ENCODE measurements at regions not wholly inside any gene's neighbourhood (a gene's known extent, or its start where the extent isn't known, plus 50 kb on each side); places are given as distances from the start of the nearest gene placed in this dataset.

DNA sequence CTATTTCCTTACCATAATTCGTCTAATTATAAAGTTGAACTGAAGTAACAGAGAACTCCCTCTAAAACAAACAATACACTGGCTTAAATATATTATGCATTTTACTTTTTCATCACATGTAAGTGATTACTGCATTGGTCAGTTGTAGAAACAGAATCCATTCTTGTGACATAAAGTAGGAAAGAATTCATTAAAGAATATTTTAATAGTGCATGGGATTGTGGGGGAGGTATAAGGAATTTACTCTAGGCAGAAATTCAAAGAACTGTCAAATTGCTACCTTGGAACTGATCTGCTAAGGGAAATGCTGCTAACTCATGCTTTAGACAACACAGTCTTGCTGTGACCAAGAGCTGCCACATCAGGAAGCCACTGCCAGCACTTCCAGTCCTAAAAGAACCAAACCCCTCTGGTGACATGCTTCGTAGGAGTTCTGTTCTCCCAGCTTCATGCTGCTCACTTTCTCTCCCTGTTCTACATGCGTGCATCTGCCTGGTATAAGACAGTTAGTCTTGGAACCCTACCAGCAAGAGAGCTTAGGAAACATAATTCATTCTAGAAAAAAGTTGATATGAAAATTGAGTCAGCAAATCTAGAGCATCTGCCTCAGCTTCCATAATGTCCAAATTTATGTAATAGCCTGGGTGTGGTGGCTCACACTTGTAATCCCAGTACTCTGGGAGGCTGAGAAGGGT is 1137.6 kb upstream of the NXPH2 start:
- POLR2A ChIA-PET, result no interaction called here
- no peak for TF ChIP-seq CTBP1 (IDR thresholded peaks at IDR 0.05; ENCODE audit: borderline replicate concordance)
- no peak for TF ChIP-seq FOXA1 (IDR thresholded peaks at IDR 0.05)
- no peak for TF ChIP-seq L3MBTL2 (conservative IDR thresholded peaks at IDR 0.05)
- no peak for TF ChIP-seq ARNT (IDR thresholded peaks at IDR 0.05)
- TF ChIP-seq, protein P1, sequence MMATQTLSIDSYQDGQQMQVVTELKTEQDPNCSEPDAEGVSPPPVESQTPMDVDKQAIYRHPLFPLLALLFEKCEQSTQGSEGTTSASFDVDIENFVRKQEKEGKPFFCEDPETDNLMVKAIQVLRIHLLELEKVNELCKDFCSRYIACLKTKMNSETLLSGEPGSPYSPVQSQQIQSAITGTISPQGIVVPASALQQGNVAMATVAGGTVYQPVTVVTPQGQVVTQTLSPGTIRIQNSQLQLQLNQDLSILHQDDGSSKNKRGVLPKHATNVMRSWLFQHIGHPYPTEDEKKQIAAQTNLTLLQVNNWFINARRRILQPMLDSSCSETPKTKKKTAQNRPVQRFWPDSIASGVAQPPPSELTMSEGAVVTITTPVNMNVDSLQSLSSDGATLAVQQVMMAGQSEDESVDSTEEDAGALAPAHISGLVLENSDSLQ (IDR thresholded peaks at IDR 0.05), result no peak
- DNase-seq (ENCODE audit: extremely low spot score), result no peak
- CTCF ChIA-PET, result interaction anchor here (0.6 kb wide), 1 partner anchor 29 kb away, joined by 3 read pairs; no protein-coding TSS in a partner anchor

DNA sequence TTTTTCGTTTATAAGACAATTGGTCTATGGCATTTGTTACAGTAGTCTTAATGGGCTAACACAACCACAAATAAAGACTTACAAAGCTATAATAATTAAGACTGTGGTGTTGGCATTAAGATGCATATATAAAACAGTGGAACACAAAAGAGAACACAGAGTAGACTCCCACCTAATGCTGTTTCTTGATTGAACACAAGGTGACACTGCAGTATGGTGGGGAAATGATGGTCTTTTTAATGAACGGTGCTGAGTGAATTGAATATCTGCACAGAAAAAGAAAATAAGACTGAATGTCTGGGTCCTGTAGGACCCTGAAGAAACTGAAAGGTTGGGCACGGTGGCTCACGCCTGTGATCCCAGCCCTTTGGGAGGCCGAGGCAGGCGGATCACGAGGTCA is 1136.6 kb upstream of the NXPH2 start:
- ChIA-PET POLR2A (no interaction called here), CTCF (no interaction called here)
- no peak for DNase-seq (ENCODE audit: extremely low spot score)
- no peak for TF ChIP-seq ELF4 (IDR thresholded peaks at IDR 0.05)

DNA sequence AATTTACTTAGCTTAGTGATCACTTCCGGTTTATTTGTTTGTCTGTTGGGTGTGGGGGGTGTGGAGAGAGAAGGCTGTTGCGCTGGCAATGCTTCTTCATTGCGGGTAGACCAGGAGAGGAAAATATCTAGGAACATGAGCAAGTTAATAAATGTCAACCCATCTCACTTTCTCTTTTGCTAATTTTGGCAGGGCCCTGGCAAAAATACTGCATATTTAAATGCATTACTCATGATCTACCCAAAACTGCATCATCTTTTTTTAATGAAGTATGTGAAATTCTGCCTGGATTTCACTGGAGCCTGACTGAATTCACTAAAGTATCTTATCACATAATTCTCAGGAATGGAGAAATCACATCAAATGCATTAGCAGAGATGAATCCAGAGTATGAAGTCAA is 1131.0 kb upstream of the NXPH2 start:
- POLR2A ChIA-PET, result no interaction called here

DNA sequence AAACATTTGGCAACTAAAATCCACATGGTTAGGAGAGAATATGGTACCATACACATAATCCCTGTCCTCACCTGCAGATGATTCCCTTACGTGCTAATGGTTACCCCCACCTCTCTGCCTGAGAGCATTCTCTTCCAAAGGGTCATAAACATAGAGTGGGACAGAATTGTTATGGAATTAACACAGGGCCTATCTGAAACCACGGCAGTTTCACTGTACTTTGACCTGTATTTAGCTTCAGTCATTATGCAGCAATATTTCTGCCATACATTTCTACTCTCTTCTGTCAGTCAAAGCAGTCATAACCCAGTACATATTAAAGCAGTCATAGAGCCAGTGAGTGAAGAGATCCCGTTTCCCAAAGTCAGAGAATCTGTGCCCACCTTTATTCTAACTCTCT is 1128.9 kb upstream of the NXPH2 start:
- TF ChIP-seq SUZ12 (IDR thresholded peaks at IDR 0.05) (no peak), ELF4 (IDR thresholded peaks at IDR 0.05) (no peak), ZNF384 (IDR thresholded peaks at IDR 0.05) (no peak), FOXA1 (IDR thresholded peaks at IDR 0.05) (no peak)
- CTCF ChIA-PET, result interaction anchor here (0.7 kb wide), 1 partner anchor 272 kb away, joined by 3 read pairs; no protein-coding TSS in a partner anchor
- no peak for DNase-seq (ENCODE audit: extremely low spot score)
- POLR2A ChIA-PET, result no interaction called here

More for the DNA sequence above, 1131.0 kb upstream of the NXPH2 start:
- CTCF ChIA-PET, result no interaction called here
- DNase-seq (ENCODE audit: extremely low spot score), result no peak
- TF ChIP-seq SUZ12 (IDR thresholded peaks at IDR 0.05) (no peak), CTBP1 (IDR thresholded peaks at IDR 0.05; ENCODE audit: borderline replicate concordance) (no peak), FOXA1 (IDR thresholded peaks at IDR 0.05) (no peak), TARDBP (IDR thresholded peaks at IDR 0.05) (no peak), L3MBTL2 (conservative IDR thresholded peaks at IDR 0.05) (no peak), BHLHE40 (IDR thresholded peaks at IDR 0.05; ENCODE audit: borderline replicate concordance) (no peak), ZNF384 (IDR thresholded peaks at IDR 0.05) (no peak), FOXK2 (IDR thresholded peaks at IDR 0.05) (no peak), SP1 (IDR thresholded peaks at IDR 0.05) (no peak), NFRKB (IDR thresholded peaks at IDR 0.05) (no peak), ELF4 (IDR thresholded peaks at IDR 0.05) (no peak), HDGF (IDR thresholded peaks at IDR 0.05; ENCODE audit: borderline replicate concordance) (no peak)
- TF ChIP-seq, protein P1 (IDR thresholded peaks at IDR 0.05), result no peak

DNA sequence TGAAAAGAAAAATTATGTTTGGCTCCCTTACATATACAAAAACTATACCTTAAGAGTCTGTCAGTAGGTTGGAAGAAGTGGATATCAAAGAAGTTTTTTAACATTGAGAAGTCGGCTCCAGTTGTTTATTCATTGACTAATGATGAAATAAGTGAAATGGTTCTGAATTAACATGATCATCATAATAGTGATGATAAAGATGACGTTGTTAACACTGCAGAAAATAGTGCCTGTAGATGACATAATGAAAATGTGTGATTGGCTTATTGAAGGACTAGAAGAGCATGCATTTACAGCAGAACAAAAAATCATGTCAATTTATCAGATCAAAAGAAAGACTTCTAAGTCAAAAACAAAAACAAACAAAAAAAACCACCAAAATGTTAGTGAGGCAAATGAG is 1125.4 kb upstream of the NXPH2 start:
- TF ChIP-seq, protein P1 (IDR thresholded peaks at IDR 0.05), result no peak
- TF ChIP-seq FOXM1 (IDR thresholded peaks at IDR 0.05; ENCODE audit: borderline replicate concordance) (no peak), L3MBTL2 (conservative IDR thresholded peaks at IDR 0.05) (no peak), FOXA1 (IDR thresholded peaks at IDR 0.05) (no peak), SUZ12 (IDR thresholded peaks at IDR 0.05) (no peak), ZNF384 (IDR thresholded peaks at IDR 0.05) (no peak), CTBP1 (IDR thresholded peaks at IDR 0.05; ENCODE audit: borderline replicate concordance) (no peak), BHLHE40 (IDR thresholded peaks at IDR 0.05; ENCODE audit: borderline replicate concordance) (no peak), TARDBP (IDR thresholded peaks at IDR 0.05) (no peak), SP1 (IDR thresholded peaks at IDR 0.05) (no peak), ARNT (IDR thresholded peaks at IDR 0.05) (no peak), HDGF (IDR thresholded peaks at IDR 0.05; ENCODE audit: borderline replicate concordance) (no peak), FOXK2 (IDR thresholded peaks at IDR 0.05) (no peak), ELF4 (IDR thresholded peaks at IDR 0.05) (no peak), LEF1 (IDR thresholded peaks at IDR 0.05; ENCODE audit: borderline replicate concordance) (no peak), NFRKB (IDR thresholded peaks at IDR 0.05) (no peak)
- no peak for DNase-seq (ENCODE audit: extremely low spot score)
- POLR2A ChIA-PET, result no interaction called here
- CTCF ChIA-PET, result no interaction called here

DNA sequence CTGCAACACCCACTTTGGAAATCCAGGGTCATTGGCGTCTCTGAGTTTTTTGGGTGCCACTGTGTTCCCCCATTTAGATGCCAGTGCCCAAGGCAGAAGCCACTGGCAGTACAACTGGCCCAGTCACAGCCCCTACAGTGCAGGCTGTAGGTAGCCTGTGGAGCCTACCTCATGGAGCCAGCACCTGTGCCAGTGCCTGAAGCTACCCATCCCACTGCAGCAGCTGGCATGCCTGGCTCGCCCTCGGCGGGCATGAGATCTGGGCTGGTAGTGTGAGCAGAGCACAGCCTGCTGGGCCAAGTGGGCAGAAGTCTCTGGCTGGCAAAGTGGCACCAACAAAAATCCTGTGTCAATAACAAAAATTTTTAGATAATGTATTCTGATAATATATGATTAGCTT is 1111.4 kb upstream of the NXPH2 start:
- ChIA-PET CTCF (no interaction called here), POLR2A (no interaction called here)
- DNase-seq (ENCODE audit: extremely low spot score), result no peak
- TF ChIP-seq FOXA1 (IDR thresholded peaks at IDR 0.05) (no peak), ZNF384 (IDR thresholded peaks at IDR 0.05) (no peak)

DNA sequence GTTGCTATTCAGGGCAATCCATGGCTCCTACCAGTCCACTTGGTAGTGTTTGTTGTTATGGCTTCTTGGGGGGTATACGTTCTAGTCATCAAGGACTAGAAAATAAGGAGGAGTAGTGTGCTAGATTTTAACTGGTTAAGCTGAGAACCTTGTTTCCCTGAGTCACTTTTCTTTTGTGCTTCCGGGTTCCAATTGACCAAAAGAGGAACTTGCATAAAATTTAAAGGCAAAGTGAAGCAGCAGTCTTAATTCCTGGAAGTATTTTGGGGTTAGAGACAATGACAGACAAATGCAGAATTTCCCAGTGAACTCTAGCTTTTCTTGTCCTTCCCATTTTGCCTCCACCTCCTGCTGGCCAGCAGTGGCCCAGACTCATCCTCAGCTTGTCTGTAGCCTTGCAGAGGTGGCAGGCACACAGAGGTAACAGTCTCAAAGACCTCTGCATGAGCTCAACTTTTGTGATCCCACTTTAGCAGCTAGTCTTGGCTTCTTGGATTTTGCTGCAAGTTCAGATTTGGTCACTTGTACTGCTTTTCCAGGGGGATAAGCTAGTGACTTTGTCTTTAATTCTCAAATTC is 1105.8 kb upstream of the NXPH2 start:
- POLR2A ChIA-PET, result no interaction called here
- DNase-seq (ENCODE audit: extremely low spot score), result no peak
- CTCF ChIA-PET, result no interaction called here
- TF ChIP-seq HDGF (IDR thresholded peaks at IDR 0.05; ENCODE audit: borderline replicate concordance), result no peak
- no peak for TF ChIP-seq L3MBTL2 (conservative IDR thresholded peaks at IDR 0.05)
- TF ChIP-seq ELF4 (IDR thresholded peaks at IDR 0.05), result no peak
- no peak for TF ChIP-seq ARNT (IDR thresholded peaks at IDR 0.05)
- no peak for TF ChIP-seq SP1 (IDR thresholded peaks at IDR 0.05)
- TF ChIP-seq ZNF384 (IDR thresholded peaks at IDR 0.05), result no peak
- no peak for TF ChIP-seq LEF1 (IDR thresholded peaks at IDR 0.05; ENCODE audit: borderline replicate concordance)
- no peak for TF ChIP-seq CTBP1 (IDR thresholded peaks at IDR 0.05; ENCODE audit: borderline replicate concordance)
- TF ChIP-seq TARDBP (IDR thresholded peaks at IDR 0.05), result no peak
- TF ChIP-seq NFRKB (IDR thresholded peaks at IDR 0.05), result no peak
- no peak for TF ChIP-seq FOXA1 (IDR thresholded peaks at IDR 0.05)
- TF ChIP-seq FOXK2 (IDR thresholded peaks at IDR 0.05), result no peak
- no peak for TF ChIP-seq FOXM1 (IDR thresholded peaks at IDR 0.05; ENCODE audit: borderline replicate concordance)
- TF ChIP-seq BHLHE40 (IDR thresholded peaks at IDR 0.05; ENCODE audit: borderline replicate concordance), result no peak
- TF ChIP-seq, protein P1 (IDR thresholded peaks at IDR 0.05), result no peak
- TF ChIP-seq SUZ12 (IDR thresholded peaks at IDR 0.05), result no peak
